PC-3 (cell line): ENCODE measurements at regions not wholly inside any gene's neighbourhood (a gene's known extent, or its start where the extent isn't known, plus 50 kb on each side); places are given as distances from the start of the nearest gene placed in this dataset.

Source experiments
- ATAC-seq: fragments of 200-7000 bp; cut with Tn5 transposase; 2 replicates; pipeline ENCODE4 v1.9.1; 2020; ENCODE audit warnings: mild to moderate bottlenecking, moderate library complexity
- BruUV-seq: library from RNA; stranded (reverse); fragments of 400-500 nt; replicated peaks from 2 replicates; lab custom pipeline; 2021; lab: Mats Ljungman, UMichigan
- CTCF ChIA-PET: fragments of 300-600 bp; sonication (Branson Sonifier 250); formaldehyde crosslinking; loops from one replicate; lab custom pipeline; 2022; ENCODE audit warnings: antibody characterized with exemption; lab: Charles Lee
- POLR2A ChIA-PET: fragments of 300-600 bp; sonication (Branson Sonifier 250); formaldehyde crosslinking; loops from one replicate; lab custom pipeline; 2022; ENCODE audit warnings: antibody characterized with exemption; ENCODE audit not compliant: unreplicated experiment; lab: Charles Lee
- DNase-seq: peaks from one replicate; pipeline ENCODE4 v3.0.0-alpha.2; 2015
- H2AFZ ChIP-seq: fragments of 300-600 bp; sonication (generic); 2 replicates; pipeline ENCODE4 v1.6.0; 2016; ENCODE audit warnings: antibody characterized with exemption, low read length
- H3F3A ChIP-seq: fragments of 300-600 bp; sonication (generic); one replicate; pipeline ENCODE4 v1.6.0; 2017; ENCODE audit warnings: antibody characterized with exemption, low read length, control low read depth, mild to moderate bottlenecking; ENCODE audit not compliant: unreplicated experiment
- H3K27ac ChIP-seq: fragments of 300-600 bp; sonication (generic); 2 replicates; pipeline ENCODE4 v1.5.1; 2016; ENCODE audit warnings: mild to moderate bottlenecking, low read length
- H3K27me3 ChIP-seq: fragments of 300-600 bp; sonication (generic); 2 replicates; pipeline ENCODE4 v1.6.1; 2016; ENCODE audit warnings: low read length, mixed read lengths
- H3K36me3 ChIP-seq: fragments of 300-600 bp; sonication (generic); 2 replicates; pipeline ENCODE4 v1.6.1; 2016; ENCODE audit warnings: low read depth, mixed run types, low read length, mixed read lengths
- H3K4me1 ChIP-seq: fragments of 300-600 bp; sonication (generic); 2 replicates; pipeline ENCODE4 v1.5.1; 2016; ENCODE audit warnings: low read length; ENCODE audit not compliant: insufficient read depth
- H3K4me2 ChIP-seq: fragments of 300-600 bp; sonication (generic); 2 replicates; pipeline ENCODE4 v1.6.0; 2016; ENCODE audit warnings: low read length
- H3K4me3 ChIP-seq: fragments of 300-600 bp; sonication (generic); 2 replicates; pipeline ENCODE4 v1.5.1; 2016; ENCODE audit warnings: mild to moderate bottlenecking, low read length, mixed read lengths
- H3K79me2 ChIP-seq: fragments of 300-600 bp; sonication (generic); 2 replicates; pipeline ENCODE4 v1.6.1; 2017; ENCODE audit warnings: low read length, mixed read lengths
- H3K9ac ChIP-seq: fragments of 300-600 bp; sonication (generic); 2 replicates; pipeline ENCODE4 v1.6.0; 2016; ENCODE audit warnings: mild to moderate bottlenecking, low read length
- H3K9me2 ChIP-seq: fragments of 300-600 bp; sonication (generic); replicated peaks from 2 replicates; pipeline ENCODE4 v1.6.1; 2016; ENCODE audit warnings: mixed run types, low read length, mixed read lengths
- H3K9me3 ChIP-seq: fragments of 300-600 bp; sonication (generic); 2 replicates; pipeline ENCODE4 v1.6.1; 2016; ENCODE audit warnings: low read length, mixed read lengths
- H4K20me1 ChIP-seq: fragments of 300-600 bp; sonication (generic); 2 replicates; pipeline ENCODE4 v1.6.1; 2016; ENCODE audit warnings: low read length, mixed read lengths
- CTCF ChIP-seq: fragments of 300-600 bp; sonication (generic); conservative IDR thresholded peaks from 2 replicates; pipeline ENCODE4 v1.5.1; 2017; ENCODE audit warnings: antibody characterized with exemption, low read depth, mild to moderate bottlenecking, low read length
- EZH2 ChIP-seq: fragments of 300-600 bp; sonication (generic); IDR thresholded peaks from one replicate; pipeline ENCODE4 v1.6.1; 2017; ENCODE audit warnings: antibody characterized with exemption, mild to moderate bottlenecking, low read length; ENCODE audit not compliant: unreplicated experiment
- EZH2phosphoT487 ChIP-seq: fragments of 300-600 bp; sonication (generic); IDR thresholded peaks from 2 replicates; pipeline ENCODE4 v1.6.1; 2018; ENCODE audit warnings: mild to moderate bottlenecking, antibody characterized with exemption, low read length, borderline replicate concordance
- intact Hi-C: fragments of 100-400 bp; cut with micrococcal nuclease; formaldehyde crosslinking; loops from 2 replicates; pipeline ENCODE4 v1.9.0; 2023

GRCh38 chr5:114006582-114006981 lies 355.3 kb upstream of the KCNN2 start:
- H2AFZ ChIP-seq: no peak overlapping the region
- POLR2A ChIA-PET: no interaction called here
- no peaks in the 10 kb centered on the region for H3K36me3 ChIP-seq
- ATAC-seq (no peak), DNase-seq (no peak)
- BruUV-seq: no TSS peak
- H3K27me3 ChIP-seq: no peaks in the 10 kb centered on the region
- no peaks in the 10 kb centered on the region for H3F3A ChIP-seq
- no peaks in the 10 kb centered on the region for H3K4me1 ChIP-seq
- no peaks in the 10 kb centered on the region for H4K20me1 ChIP-seq
- H3K4me2 ChIP-seq: no peak overlapping the region
- H3K9ac ChIP-seq: no peak overlapping the region
- TF ChIP-seq EZH2: no peak
- TF ChIP-seq EZH2phosphoT487: no peak
- TF ChIP-seq CTCF: no peak
- CTCF ChIA-PET: no interaction called here
- no peaks in the 10 kb centered on the region for H3K9me2 ChIP-seq
- H3K79me2 ChIP-seq: no peaks in the 10 kb centered on the region
- H3K4me3 ChIP-seq: no peak overlapping the region
- 0 out of 2 replicates have a peak, but pooled peaks cover 4% of the 10 kb centered on the region for H3K9me3 ChIP-seq
- intact Hi-C loops: no loop called here
- no peak overlapping the region for H3K27ac ChIP-seq

DNA sequence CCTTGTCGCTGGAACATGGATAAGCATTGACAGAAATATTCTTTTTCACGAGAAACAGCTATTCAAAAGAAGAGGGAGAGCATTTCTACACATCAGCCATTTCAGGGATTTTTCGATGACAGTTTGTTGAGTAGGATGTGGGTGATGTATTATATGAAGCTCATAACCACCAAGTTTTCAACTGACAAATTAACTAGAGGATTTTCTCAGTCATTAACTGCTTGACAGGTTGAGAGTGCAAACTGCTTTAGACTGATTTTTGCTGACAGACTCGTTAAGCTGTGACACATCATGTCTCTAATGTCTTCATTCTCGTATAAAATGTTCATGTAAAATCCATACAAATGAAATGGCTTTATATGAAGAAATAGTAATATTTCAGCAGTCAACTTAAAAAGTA lies 354.2 kb upstream of the KCNN2 start:
- intact Hi-C loops: no loop called here
- DNase-seq: no peak
- POLR2A ChIA-PET: no interaction called here
- Histone ChIP-seq H3K4me1 (no peaks in the 10 kb centered on the region), H3K27me3 (no peaks in the 10 kb centered on the region), H3K9me2 (no peaks in the 10 kb centered on the region), H3K4me2 (no peak overlapping the region), H3K4me3 (no peak overlapping the region), H2AFZ (no peak overlapping the region), H4K20me1 (no peaks in the 10 kb centered on the region), H3F3A (no peaks in the 10 kb centered on the region), H3K27ac (no peak overlapping the region), H3K79me2 (no peaks in the 10 kb centered on the region), H3K36me3 (no peaks in the 10 kb centered on the region), H3K9ac (no peak overlapping the region), H3K9me3 (0 out of 2 replicates have a peak, but pooled peaks cover 4% of the 10 kb centered on the region)
- CTCF ChIA-PET: no interaction called here
- ATAC-seq: no peak
- TF ChIP-seq EZH2phosphoT487 (no peak), EZH2 (no peak), CTCF (no peak)
- BruUV-seq: no TSS peak

GRCh38 chr5:114010362-114010761 lies 351.5 kb upstream of the KCNN2 start:
- no peak overlapping the region for H3K4me2 ChIP-seq
- H3K36me3 ChIP-seq: no peaks in the 10 kb centered on the region
- no peak for DNase-seq
- intact Hi-C loops: no loop called here
- H2AFZ ChIP-seq: no peak overlapping the region
- H3F3A ChIP-seq: no peaks in the 10 kb centered on the region
- H3K9me2 ChIP-seq: no peaks in the 10 kb centered on the region
- no peak overlapping the region for H3K27ac ChIP-seq
- H3K4me1 ChIP-seq: no peaks in the 10 kb centered on the region
- H3K9ac ChIP-seq: no peak overlapping the region
- no peaks in the 10 kb centered on the region for H3K79me2 ChIP-seq
- H3K9me3 ChIP-seq: no peaks in the 10 kb centered on the region
- CTCF ChIA-PET: no interaction called here
- H3K4me3 ChIP-seq: no peak overlapping the region
- ATAC-seq: no peak
- no peak for TF ChIP-seq EZH2phosphoT487
- no TSS peak for BruUV-seq
- POLR2A ChIA-PET: no interaction called here
- no peaks in the 10 kb centered on the region for H4K20me1 ChIP-seq
- no peaks in the 10 kb centered on the region for H3K27me3 ChIP-seq
